ENCODE measurements at regions not wholly inside any gene's neighbourhood (a gene's known extent, or its start where the extent isn't known, plus 50 kb on each side); places are given as distances from the start of the nearest gene placed in this dataset.
"Not testable (repeated sequence)": the region's sequence is repeated elsewhere in the genome, so short reads cannot be mapped to it uniquely, and the experiment has no call there.

GRCh38 chr2:64899081-64899865, 89.9 kb upstream of the SLC1A4 start:
- Histone ChIP-seq H3K4me3 (ENCODE audit: low read length in 2 of 2) (no peak overlapping the region), H3K9me3 (replicated peaks in 1 of 2; ENCODE audit: control insufficient read depth in 2 of 2, insufficient read depth in 1 of 2, low read depth in 1 of 2, low read length in 2 of 2) (no peaks in the 10 kb centered on the region), H3K23ac (ENCODE audit: low read depth, low read length, poor library complexity) (no peak overlapping the region), H2BK12ac (ENCODE audit: low read length) (no peak overlapping the region), H3K36me3 (replicated peaks in 1 of 2; ENCODE audit: control insufficient read depth in 2 of 2, insufficient read depth in 2 of 2, low read length in 2 of 2) (no peaks in the 10 kb centered on the region), H2AK5ac (ENCODE audit: low read depth, low read length) (no peak overlapping the region), H3K4me1 (ENCODE audit: control insufficient read depth in 2 of 2, insufficient read depth in 1 of 2, low read depth in 1 of 2, low read length in 2 of 2) (peaks cover 0 to 4% of the 10 kb centered on the region in 2 donors), H2BK120ac (ENCODE audit: low read depth, low read length) (no peak overlapping the region), H3K4ac (ENCODE audit: low read length) (no peak overlapping the region), H3K79me1 (ENCODE audit: low read depth, low read length) (no peaks in the 10 kb centered on the region), H2BK15ac (ENCODE audit: low read length) (no peak overlapping the region), H2BK5ac (ENCODE audit: low read length) (no peak overlapping the region), H3K27ac (replicated peaks; ENCODE audit: low read length) (no peak overlapping the region), H4K8ac (ENCODE audit: low read depth, low read length) (no peak overlapping the region), H4K91ac (ENCODE audit: low read depth, low read length, poor library complexity) (no peak overlapping the region), H3K14ac (ENCODE audit: low read length) (no peak overlapping the region), H2AFZ (ENCODE audit: low read length) (no peak overlapping the region), H3K27me3 (ENCODE audit: control insufficient read depth in 3 of 3, insufficient read depth in 3 of 3, low read depth in 1 of 3, low read length in 3 of 3) (peaks cover 0 to 5% (median 0%) of the 10 kb centered on the region in 3 experiments), H3K9ac (ENCODE audit: low read depth, low read length, poor library complexity) (no peak overlapping the region), H3K4me2 (ENCODE audit: insufficient read depth, low read length, poor library complexity, severe bottlenecking) (no peak overlapping the region), H3K18ac (ENCODE audit: low read length) (no peak overlapping the region)
- DNase-seq (ENCODE audit: low spot score) = no peak
- WGBS, 2 donors (ENCODE audit: extremely low coverage in 2 of 2, insufficient read length in 2 of 2, insufficient replicate concordance in 1 of 2) = no CpG with 5 or more reads among the region's 37 CpGs

DNA sequence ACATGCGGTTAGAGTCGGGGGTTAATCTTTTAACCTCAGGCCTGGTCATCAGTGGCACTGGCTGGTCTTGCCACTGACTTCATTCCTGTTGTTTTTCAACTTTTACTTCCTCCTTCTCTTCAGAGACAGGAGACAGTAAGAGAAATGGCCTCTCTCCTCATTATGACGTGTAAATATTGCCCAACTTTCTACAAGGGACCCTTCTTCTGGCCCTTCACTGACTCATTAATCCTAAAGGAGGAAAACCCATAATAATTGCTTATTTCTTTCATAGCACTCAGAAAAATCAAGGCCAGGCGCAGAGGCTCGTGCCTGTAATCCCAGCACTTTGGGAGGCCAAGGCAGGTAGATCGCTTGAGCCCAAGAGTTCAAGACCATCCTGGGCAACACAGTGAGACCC, 89.3 kb upstream of the SLC1A4 start:
- not testable (repeated sequence) for H3K79me1 ChIP-seq (ENCODE audit: low read depth, low read length); H4K91ac ChIP-seq (ENCODE audit: low read depth, low read length, poor library complexity); H2AK5ac ChIP-seq (ENCODE audit: low read depth, low read length); H2BK120ac ChIP-seq (ENCODE audit: low read depth, low read length); H3K14ac ChIP-seq (ENCODE audit: low read length); H3K18ac ChIP-seq (ENCODE audit: low read length); H4K8ac ChIP-seq (ENCODE audit: low read depth, low read length); H2BK5ac ChIP-seq (ENCODE audit: low read length); DNase-seq (ENCODE audit: low spot score); H3K23ac ChIP-seq (ENCODE audit: low read depth, low read length, poor library complexity); H2BK12ac ChIP-seq (ENCODE audit: low read length); H3K4me2 ChIP-seq (ENCODE audit: insufficient read depth, low read length, poor library complexity, severe bottlenecking); H3K9ac ChIP-seq (ENCODE audit: low read depth, low read length, poor library complexity); H3K4me3 ChIP-seq (ENCODE audit: low read length in 2 of 2); H3K9me3 ChIP-seq (replicated peaks in 1 of 2; ENCODE audit: control insufficient read depth in 2 of 2, insufficient read depth in 1 of 2, low read depth in 1 of 2, low read length in 2 of 2); H3K27ac ChIP-seq (replicated peaks; ENCODE audit: low read length); H2BK15ac ChIP-seq (ENCODE audit: low read length); H3K36me3 ChIP-seq (replicated peaks in 1 of 2; ENCODE audit: control insufficient read depth in 2 of 2, insufficient read depth in 2 of 2, low read length in 2 of 2); H3K27me3 ChIP-seq (ENCODE audit: control insufficient read depth in 3 of 3, insufficient read depth in 3 of 3, low read depth in 1 of 3, low read length in 3 of 3); H2AFZ ChIP-seq (ENCODE audit: low read length); H3K4me1 ChIP-seq (ENCODE audit: control insufficient read depth in 2 of 2, insufficient read depth in 1 of 2, low read depth in 1 of 2, low read length in 2 of 2); H3K4ac ChIP-seq (ENCODE audit: low read length)
- WGBS, 2 donors (ENCODE audit: extremely low coverage in 2 of 2, insufficient read length in 2 of 2, insufficient replicate concordance in 1 of 2) = no CpG with 5 or more reads among the region's 6 CpGs

DNA sequence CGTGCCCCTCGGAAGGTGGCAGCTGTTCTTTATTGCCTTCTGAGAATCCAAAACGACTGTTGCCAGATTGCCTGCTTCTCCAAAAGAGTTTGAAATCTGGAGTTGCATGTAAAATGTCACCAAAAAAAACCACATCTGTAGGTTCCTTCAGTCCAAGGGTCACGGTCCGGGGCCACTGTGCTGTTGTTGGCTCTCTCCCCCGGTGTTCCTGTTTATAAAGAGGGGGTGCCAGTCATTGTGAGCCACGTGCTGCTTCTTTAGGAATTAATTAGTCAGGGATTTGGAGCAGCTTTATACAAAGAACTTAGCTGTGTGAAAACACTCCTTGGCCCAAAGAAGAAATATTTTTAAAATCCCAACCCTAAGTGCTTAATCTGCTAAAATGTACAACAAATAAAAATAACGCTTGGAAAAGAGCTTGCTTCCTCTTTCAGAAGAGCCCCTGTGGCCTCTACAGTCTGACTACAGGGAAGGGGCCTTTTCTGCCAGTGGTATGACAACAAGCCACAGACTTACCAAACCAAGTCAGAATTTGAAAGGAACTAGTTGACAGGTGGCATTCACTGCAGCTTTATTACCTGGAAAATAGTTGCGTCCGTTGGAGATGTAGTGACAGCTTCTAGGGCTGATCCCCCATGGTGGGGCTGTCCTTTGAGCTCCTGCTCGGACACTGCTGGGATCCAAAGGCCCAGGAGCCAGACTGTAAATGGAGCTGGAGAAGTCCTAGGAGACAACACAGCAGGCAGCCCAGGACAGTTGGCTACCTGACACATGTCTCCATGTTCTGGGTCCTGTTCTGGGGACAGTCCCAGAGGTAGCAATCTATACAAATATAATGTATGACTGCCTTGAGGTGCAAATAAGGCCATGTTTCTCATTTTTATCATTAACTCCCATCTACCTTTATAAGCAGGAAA, 84.5 kb upstream of the SLC1A4 start:
- peak overlapping the region; percentile 28 for H2AFZ ChIP-seq (ENCODE audit: low read length)
- H3K4me3 ChIP-seq (ENCODE audit: low read length in 2 of 2) = no peak overlapping the region
- H3K36me3 ChIP-seq (replicated peaks in 1 of 2; ENCODE audit: control insufficient read depth in 2 of 2, insufficient read depth in 2 of 2, low read length in 2 of 2) = no peaks in the 10 kb centered on the region
- no CpG with 5 or more reads among the region's 11 CpGs for WGBS, 2 donors (ENCODE audit: extremely low coverage in 2 of 2, insufficient read length in 2 of 2, insufficient replicate concordance in 1 of 2)
- H2BK120ac ChIP-seq (ENCODE audit: low read depth, low read length) = no peak overlapping the region
- H3K4me2 ChIP-seq (ENCODE audit: insufficient read depth, low read length, poor library complexity, severe bottlenecking) = no peak overlapping the region
- H3K14ac ChIP-seq (ENCODE audit: low read length) = no peak overlapping the region
- no peak overlapping the region for H3K9ac ChIP-seq (ENCODE audit: low read depth, low read length, poor library complexity)
- H3K27me3 ChIP-seq (ENCODE audit: control insufficient read depth in 3 of 3, insufficient read depth in 3 of 3, low read depth in 1 of 3, low read length in 3 of 3) = peaks cover 0 to 28% (median 0%) of the 10 kb centered on the region in 3 experiments
- peak overlapping the region; percentile 51 for H3K18ac ChIP-seq (ENCODE audit: low read length)
- no peaks in the 10 kb centered on the region for H3K79me1 ChIP-seq (ENCODE audit: low read depth, low read length)
- peaks cover 0 to 2% of the 10 kb centered on the region in 2 donors for H3K9me3 ChIP-seq (replicated peaks in 1 of 2; ENCODE audit: control insufficient read depth in 2 of 2, insufficient read depth in 1 of 2, low read depth in 1 of 2, low read length in 2 of 2)
- no peak overlapping the region for H4K91ac ChIP-seq (ENCODE audit: low read depth, low read length, poor library complexity)
- H3K4me1 ChIP-seq (ENCODE audit: control insufficient read depth in 2 of 2, insufficient read depth in 1 of 2, low read depth in 1 of 2, low read length in 2 of 2) = peaks cover 0 to 10% of the 10 kb centered on the region in 2 donors
- H2BK15ac ChIP-seq (ENCODE audit: low read length) = no peak overlapping the region
- H2AK5ac ChIP-seq (ENCODE audit: low read depth, low read length) = no peak overlapping the region
- no peak overlapping the region for H2BK5ac ChIP-seq (ENCODE audit: low read length)
- H2BK12ac ChIP-seq (ENCODE audit: low read length) = no peak overlapping the region
- H3K23ac ChIP-seq (ENCODE audit: low read depth, low read length, poor library complexity) = no peak overlapping the region
- H3K27ac ChIP-seq (replicated peaks; ENCODE audit: low read length) = no peak overlapping the region
- H4K8ac ChIP-seq (ENCODE audit: low read depth, low read length) = no peak overlapping the region
- H3K4ac ChIP-seq (ENCODE audit: low read length) = no peak overlapping the region
- no peak for DNase-seq (ENCODE audit: low spot score)
